GM12875 (cell line): ENCODE measurements at regions not wholly inside any gene's neighbourhood (a gene's known extent, or its start where the extent isn't known, plus 50 kb on each side); places are given as distances from the start of the nearest gene placed in this dataset.
"Not testable (repeated sequence)": the region's sequence is repeated elsewhere in the genome, so short reads cannot be mapped to it uniquely, and the experiment has no call there.

ENCODE experiments used
- H3K4me3 ChIP-seq: one replicate; pipeline ENCODE4 v1.5.1; 2011; ENCODE audit warnings: low read depth, low read length, control low read depth
- TF ChIP-seq, protein P1 (sequence below): IDR thresholded peaks from 2 replicates; pipeline ENCODE4 v1.5.1; 2011; ENCODE audit warnings: low read depth, mild to moderate bottlenecking, control low read depth, inconsistent platforms, low read length, moderate library complexity, borderline replicate concordance; ENCODE audit not compliant: insufficient read depth

- TF ChIP-seq, protein P1, sequence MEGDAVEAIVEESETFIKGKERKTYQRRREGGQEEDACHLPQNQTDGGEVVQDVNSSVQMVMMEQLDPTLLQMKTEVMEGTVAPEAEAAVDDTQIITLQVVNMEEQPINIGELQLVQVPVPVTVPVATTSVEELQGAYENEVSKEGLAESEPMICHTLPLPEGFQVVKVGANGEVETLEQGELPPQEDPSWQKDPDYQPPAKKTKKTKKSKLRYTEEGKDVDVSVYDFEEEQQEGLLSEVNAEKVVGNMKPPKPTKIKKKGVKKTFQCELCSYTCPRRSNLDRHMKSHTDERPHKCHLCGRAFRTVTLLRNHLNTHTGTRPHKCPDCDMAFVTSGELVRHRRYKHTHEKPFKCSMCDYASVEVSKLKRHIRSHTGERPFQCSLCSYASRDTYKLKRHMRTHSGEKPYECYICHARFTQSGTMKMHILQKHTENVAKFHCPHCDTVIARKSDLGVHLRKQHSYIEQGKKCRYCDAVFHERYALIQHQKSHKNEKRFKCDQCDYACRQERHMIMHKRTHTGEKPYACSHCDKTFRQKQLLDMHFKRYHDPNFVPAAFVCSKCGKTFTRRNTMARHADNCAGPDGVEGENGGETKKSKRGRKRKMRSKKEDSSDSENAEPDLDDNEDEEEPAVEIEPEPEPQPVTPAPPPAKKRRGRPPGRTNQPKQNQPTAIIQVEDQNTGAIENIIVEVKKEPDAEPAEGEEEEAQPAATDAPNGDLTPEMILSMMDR = no peak
- no peak overlapping the region for H3K4me3 ChIP-seq
Measured at GRCh38 chr18:56289381-56289780, 349.0 kb downstream of the TXNL1 start.

DNA sequence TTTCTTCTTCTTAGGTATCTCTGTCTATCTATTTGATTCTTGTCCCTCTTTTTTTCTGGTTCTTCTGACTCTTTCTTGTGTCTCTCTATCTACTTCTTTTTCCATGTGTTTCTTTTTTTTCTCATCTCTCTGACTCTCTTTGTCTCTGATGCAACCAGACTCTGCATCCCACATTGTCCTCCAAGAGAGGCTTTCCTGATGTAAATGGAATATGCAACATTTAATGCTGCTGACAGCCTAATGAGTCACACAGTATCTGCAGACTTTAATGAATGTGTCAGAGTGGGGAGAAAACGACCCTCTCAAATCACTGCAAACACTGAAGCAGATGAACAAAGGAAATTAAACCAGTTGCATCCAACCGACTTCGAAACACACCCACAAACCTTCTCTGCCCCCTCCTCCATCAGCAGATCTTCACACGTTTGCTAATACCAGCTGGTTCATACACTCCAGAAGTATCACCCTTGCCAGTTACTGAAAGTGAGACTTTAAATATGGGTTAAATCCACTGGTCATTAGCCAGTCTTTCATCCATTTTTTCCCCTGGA, 351.5 kb downstream of the TXNL1 start:
- TF ChIP-seq, protein P1 = no peak

DNA sequence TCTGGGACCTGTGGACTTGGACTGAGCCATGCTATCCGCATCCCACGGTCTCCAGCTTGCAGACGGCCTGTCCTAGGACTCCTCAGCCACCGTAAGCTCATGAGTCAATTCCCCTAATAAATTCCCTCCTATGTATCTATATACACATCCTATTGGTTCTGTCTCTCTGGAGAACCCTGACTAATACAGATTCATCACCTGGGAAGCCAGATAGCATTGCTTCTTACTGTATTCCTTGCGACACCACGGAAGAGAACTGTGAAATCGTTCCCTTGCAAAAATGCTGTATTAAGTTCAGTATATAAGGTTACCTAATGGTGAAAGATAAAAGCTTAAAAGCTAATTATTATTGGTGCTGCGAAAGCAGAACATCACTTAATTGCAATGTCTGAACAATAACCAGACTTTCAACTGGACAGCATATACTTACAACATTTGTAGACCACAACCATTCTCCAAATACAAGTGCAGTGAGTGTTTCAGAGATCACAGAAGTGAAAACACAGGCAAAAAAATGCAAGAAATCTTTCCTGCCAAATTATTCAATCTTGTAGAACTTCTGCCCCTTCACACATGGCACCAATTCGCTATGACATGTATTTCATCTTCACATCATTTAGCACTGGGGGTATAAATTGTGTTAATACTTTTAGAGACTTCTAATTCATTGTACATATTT, 352.9 kb downstream of the TXNL1 start:
- TF ChIP-seq, protein P1 = no peak

More for the DNA sequence above, 351.5 kb downstream of the TXNL1 start:
- no peak overlapping the region for H3K4me3 ChIP-seq

GRCh38 chr18:56284319-56284718, 354.1 kb downstream of the TXNL1 start:
- no peak overlapping the region for H3K4me3 ChIP-seq
- TF ChIP-seq, protein P1 = no peak

More for the DNA sequence above, 352.9 kb downstream of the TXNL1 start:
- H3K4me3 ChIP-seq = no peak overlapping the region

DNA sequence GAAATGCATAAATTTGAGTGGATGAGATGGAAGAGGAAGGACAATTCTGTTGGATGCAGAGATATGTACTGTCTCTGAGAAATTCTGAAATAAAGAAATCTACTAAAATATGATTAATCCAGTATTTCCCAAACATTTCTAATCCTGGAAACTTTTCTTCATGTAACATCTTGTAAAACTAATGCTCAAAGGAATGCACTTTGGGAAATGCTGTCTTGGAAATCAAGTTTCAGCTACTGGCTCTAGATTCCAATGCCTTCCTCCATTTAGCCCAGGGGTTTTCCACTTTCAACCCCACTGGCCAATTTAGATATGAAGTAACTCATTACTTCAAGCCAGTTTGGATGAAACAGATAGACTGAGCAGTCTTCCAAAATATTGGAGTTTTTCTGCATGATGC, 355.1 kb downstream of the TXNL1 start:
- no peak overlapping the region for H3K4me3 ChIP-seq
- TF ChIP-seq, protein P1 = no peak

- no peak overlapping the region for H3K4me3 ChIP-seq
- TF ChIP-seq, protein P1 = no peak
Measured at GRCh38 chr18:56282234-56283104, 355.9 kb downstream of the TXNL1 start.

DNA sequence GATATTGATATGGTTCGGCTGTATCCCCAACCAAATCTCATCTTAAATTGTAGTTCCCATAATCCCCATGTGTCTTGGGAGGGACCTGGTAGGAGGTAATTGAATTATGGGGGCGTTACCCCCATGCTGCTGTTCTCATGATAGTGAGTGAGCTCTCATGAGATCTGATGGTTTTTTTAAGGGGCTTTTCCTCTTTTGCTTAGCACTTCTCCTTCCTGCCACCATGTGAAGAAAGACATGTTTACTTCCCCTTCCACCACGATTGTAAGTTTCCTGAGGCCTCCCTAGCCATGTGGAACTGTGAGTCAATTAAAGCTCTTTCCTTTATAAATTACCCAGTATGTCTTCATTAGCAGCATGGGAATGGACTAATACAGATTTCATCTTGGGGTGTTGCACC, 358.6 kb downstream of the TXNL1 start:
- H3K4me3 ChIP-seq = not testable (repeated sequence)
